Ishikawa (cell line): ENCODE measurements at regions not wholly inside any gene's neighbourhood (a gene's known extent, or its start where the extent isn't known, plus 50 kb on each side); places are given as distances from the start of the nearest gene placed in this dataset.

Source experiments
- CEBPB ChIP-seq: IDR thresholded peaks from 2 replicates; pipeline ENCODE4 v1.6.1; 2012
- EGR1 ChIP-seq: IDR thresholded peaks from 2 replicates; pipeline ENCODE4 v1.6.1; 2012
- EP300 ChIP-seq: IDR thresholded peaks from 2 replicates; pipeline ENCODE4 v1.6.1; 2012; ENCODE audit warnings: borderline replicate concordance
- FOXM1 ChIP-seq: IDR thresholded peaks from 2 replicates; pipeline ENCODE4 v1.6.1; 2012; ENCODE audit warnings: low read depth, borderline replicate concordance
- RAD21 ChIP-seq: IDR thresholded peaks from 2 replicates; pipeline ENCODE4 v1.6.1; 2012; ENCODE audit warnings: low read depth
- TAF1 ChIP-seq: IDR thresholded peaks from 2 replicates; pipeline ENCODE4 v1.6.1; 2012; ENCODE audit warnings: low read depth, mild to moderate bottlenecking
- TEAD4 ChIP-seq: IDR thresholded peaks from 2 replicates; pipeline ENCODE4 v1.6.1; 2012
- USF1 ChIP-seq: IDR thresholded peaks from 2 replicates; pipeline ENCODE4 v1.6.1; 2012
- YY1 ChIP-seq: IDR thresholded peaks from 2 replicates; pipeline ENCODE4 v1.6.1; 2012; ENCODE audit warnings: low read depth

DNA sequence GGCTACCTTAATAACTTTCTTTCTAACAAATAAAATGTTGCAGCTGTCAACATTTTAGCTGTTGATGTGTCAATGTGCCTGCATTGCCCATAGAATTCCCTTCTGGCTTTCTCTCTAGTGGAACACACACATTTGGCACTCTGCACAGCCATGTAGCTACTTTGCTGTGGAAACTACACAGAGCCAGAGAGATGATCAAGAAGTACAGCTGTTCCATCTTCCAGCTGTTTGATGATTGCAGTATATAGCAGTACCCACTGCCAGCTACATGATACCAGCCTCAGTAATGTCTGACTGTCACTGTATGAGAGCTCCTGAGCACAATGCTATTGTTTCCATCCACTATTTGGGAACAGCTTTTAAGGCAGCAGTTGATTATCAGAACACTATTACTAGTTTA is 843.0 kb downstream of the PCDH17 start:
- TF ChIP-seq TAF1 = no peak
- no peak for TF ChIP-seq USF1
- no peak for TF ChIP-seq FOXM1
- TF ChIP-seq CEBPB = no peak
- no peak for TF ChIP-seq YY1
- no peak for TF ChIP-seq TEAD4
- no peak for TF ChIP-seq RAD21
- TF ChIP-seq EP300 = no peak
- no peak for TF ChIP-seq EGR1
